HEK293T (cell line): ENCODE measurements at regions not wholly inside any gene's neighbourhood (a gene's known extent, or its start where the extent isn't known, plus 50 kb on each side); places are given as distances from the start of the nearest gene placed in this dataset.

ENCODE experiments used
- CTBP1 ChIP-seq: fragments of 450-650 bp; IDR thresholded peaks from 2 replicates; pipeline ENCODE4 v1.6.1; 2016; ENCODE audit warnings: borderline replicate concordance
- ELF4 ChIP-seq: fragments of 450-650 bp; IDR thresholded peaks from 2 replicates; pipeline ENCODE4 v1.6.1; 2017; ENCODE audit warnings: antibody characterized with exemption
- FOXM1 ChIP-seq: fragments of 450-650 bp; IDR thresholded peaks from 2 replicates; pipeline ENCODE4 v1.6.1; 2017; ENCODE audit warnings: mild to moderate bottlenecking, borderline replicate concordance
- NFRKB ChIP-seq: fragments of 450-650 bp; IDR thresholded peaks from 2 replicates; pipeline ENCODE4 v1.6.1; 2016; ENCODE audit warnings: mild to moderate bottlenecking, moderate library complexity
- PKNOX1 ChIP-seq: fragments of 450-650 bp; IDR thresholded peaks from 2 replicates; pipeline ENCODE4 v1.6.1; 2016
- SP1 ChIP-seq: fragments of 450-650 bp; IDR thresholded peaks from 2 replicates; pipeline ENCODE4 v1.6.1; 2017
- SUZ12 ChIP-seq: fragments of 450-650 bp; IDR thresholded peaks from 2 replicates; pipeline ENCODE4 v1.6.1; 2016; ENCODE audit warnings: mild to moderate bottlenecking
- TARDBP ChIP-seq: fragments of 450-650 bp; IDR thresholded peaks from 2 replicates; pipeline ENCODE4 v1.6.1; 2016
- ZNF384 ChIP-seq: fragments of 450-650 bp; IDR thresholded peaks from 2 replicates; pipeline ENCODE4 v1.6.1; 2016

- TF ChIP-seq SUZ12, result no peak
- no peak for TF ChIP-seq ZNF384
- TF ChIP-seq SP1, result no peak
- TF ChIP-seq FOXM1, result no peak
- TF ChIP-seq NFRKB, result no peak
- TF ChIP-seq ELF4, result no peak
- no peak for TF ChIP-seq TARDBP
- no peak for TF ChIP-seq CTBP1
- TF ChIP-seq PKNOX1, result no peak
Observed at GRCh38 chr1:231095595-231095994, 55.5 kb upstream of the FAM89A start.
